HEK293 (cell line): ENCODE measurements at regions not wholly inside any gene's neighbourhood (a gene's known extent, or its start where the extent isn't known, plus 50 kb on each side); places are given as distances from the start of the nearest gene placed in this dataset.

Experiments used
- CTCF ChIA-PET: fragments of 350-600 bp; formaldehyde crosslinking; extraction: SDS; loops from one replicate; lab custom pipeline; 2021; ENCODE audit warnings: antibody characterized with exemption; lab: Yijun Ruan, JAX
- POLR2A ChIA-PET: fragments of 300-600 bp; formaldehyde crosslinking; extraction: SDS; loops from one replicate; lab custom pipeline; 2020; ENCODE audit warnings: antibody characterized with exemption, inconsistent platforms; lab: Yijun Ruan, JAX
- H3K27ac ChIP-seq: fragments of 200-500 bp; sonication (Bioruptor generic); 2 replicates; pipeline ENCODE4 v1.5.1; 2014; ENCODE audit warnings: low read depth, low read length, control low read depth, inconsistent platforms; ENCODE audit errors: extremely low read depth
- H3K36me3 ChIP-seq, 2 experiments: fragments of 200-500 bp in 1 of 2; sonication (Bioruptor generic) in 1 of 2; 1 replicate in 1 of 2; 2 replicates in 1 of 2; pipeline ENCODE4 v1.5.1; 2014 to 2017; ENCODE audit warnings: inconsistent platforms in 2 of 2, low read length in 2 of 2; ENCODE audit not compliant: control insufficient read depth in 2 of 2, insufficient read depth in 1 of 2
- H3K4me1 ChIP-seq: fragments of 200-500 bp; sonication (Bioruptor generic); 2 replicates; pipeline ENCODE4 v1.5.1; 2014; ENCODE audit warnings: mild to moderate bottlenecking, low read length, inconsistent platforms; ENCODE audit not compliant: control insufficient read depth, insufficient read depth
- H3K4me3 ChIP-seq: 2 replicates; pipeline ENCODE4 v1.5.1; 2011; ENCODE audit warnings: low read depth, mild to moderate bottlenecking, control low read depth, low read length, moderate library complexity
- H3K9me3 ChIP-seq: fragments of 200-500 bp; sonication (Bioruptor generic); 2 replicates; pipeline ENCODE4 v1.5.1; 2014; ENCODE audit warnings: low read depth, low read length, inconsistent platforms; ENCODE audit not compliant: control insufficient read depth, insufficient read depth
- HOXA7 ChIP-seq: sonication (generic); formaldehyde crosslinking; IDR thresholded peaks from 2 replicates; pipeline ENCODE4 v1.8.1; 2022; ENCODE audit warnings: missing genetic modification reagents, borderline replicate concordance
- KLF7 ChIP-seq: fragments of 450-650 bp; formaldehyde crosslinking; IDR thresholded peaks from 2 replicates; pipeline ENCODE4 v1.5.1; 2016; ENCODE audit warnings: missing biosample characterization, missing genetic modification characterization, borderline replicate concordance
- KLF9 ChIP-seq: fragments of 450-650 bp; formaldehyde crosslinking; IDR thresholded peaks from 2 replicates; pipeline ENCODE4 v1.5.1; 2016; ENCODE audit warnings: missing biosample characterization, missing genetic modification characterization, low read depth
- MEIS1 ChIP-seq: sonication (generic); formaldehyde crosslinking; IDR thresholded peaks from 2 replicates; pipeline ENCODE4 v1.8.1; 2022; ENCODE audit warnings: missing genetic modification reagents, mild to moderate bottlenecking, borderline replicate concordance
- SCRT1 ChIP-seq: fragments of 450-650 bp; formaldehyde crosslinking; IDR thresholded peaks from 2 replicates; pipeline ENCODE4 v1.5.1; 2016; ENCODE audit warnings: missing biosample characterization, missing genetic modification characterization, borderline replicate concordance
- WT1 ChIP-seq: fragments of 450-650 bp; formaldehyde crosslinking; IDR thresholded peaks from 2 replicates; pipeline ENCODE4 v1.5.1; 2016; ENCODE audit warnings: missing biosample characterization, missing genetic modification characterization
- ZBTB7A ChIP-seq: fragments of 450-650 bp; formaldehyde crosslinking; IDR thresholded peaks from 2 replicates; pipeline ENCODE4 v1.5.1; 2016; ENCODE audit warnings: low read depth, missing biosample characterization, missing genetic modification characterization
- ZFP69B ChIP-seq: fragments of 450-650 bp; formaldehyde crosslinking; IDR thresholded peaks from 2 replicates; pipeline ENCODE4 v1.5.1; 2016; ENCODE audit warnings: missing biosample characterization, missing genetic modification characterization
- ZNF138 ChIP-seq: fragments of 450-650 bp; formaldehyde crosslinking; IDR thresholded peaks from 2 replicates; pipeline ENCODE4 v1.5.1; 2016; ENCODE audit warnings: missing biosample characterization, missing genetic modification characterization, borderline replicate concordance
- ZNF211 ChIP-seq: fragments of 450-650 bp; formaldehyde crosslinking; IDR thresholded peaks from 2 replicates; pipeline ENCODE4 v1.5.1; 2016; ENCODE audit warnings: low read depth, missing biosample characterization, missing genetic modification characterization
- ZNF214 ChIP-seq: fragments of 450-650 bp; formaldehyde crosslinking; IDR thresholded peaks from 2 replicates; pipeline ENCODE4 v1.5.1; 2017; ENCODE audit warnings: missing biosample characterization, mild to moderate bottlenecking, missing genetic modification characterization, borderline replicate concordance
- ZNF324 ChIP-seq: fragments of 450-650 bp; formaldehyde crosslinking; IDR thresholded peaks from 2 replicates; pipeline ENCODE4 v1.5.1; 2016; ENCODE audit warnings: missing biosample characterization, missing genetic modification characterization
- ZNF341 ChIP-seq: fragments of 450-650 bp; formaldehyde crosslinking; IDR thresholded peaks from 2 replicates; pipeline ENCODE4; 2016; ENCODE audit warnings: low read depth, missing biosample characterization, missing genetic modification characterization
- ZNF529 ChIP-seq: fragments of 450-650 bp; formaldehyde crosslinking; IDR thresholded peaks from 2 replicates; pipeline ENCODE4 v1.5.1; 2017; ENCODE audit warnings: missing genetic modification characterization, missing biosample characterization; ENCODE audit not compliant: insufficient replicate concordance
- ZNF558 ChIP-seq: fragments of 450-650 bp; formaldehyde crosslinking; IDR thresholded peaks from 2 replicates; pipeline ENCODE4 v1.5.1; 2016; ENCODE audit warnings: missing biosample characterization, missing genetic modification characterization
- ZNF629 ChIP-seq: fragments of 450-650 bp; formaldehyde crosslinking; IDR thresholded peaks from 2 replicates; pipeline ENCODE4 v1.5.1; 2017; ENCODE audit warnings: missing biosample characterization, missing genetic modification characterization
- ZNF660 ChIP-seq: fragments of 450-650 bp; IDR thresholded peaks from 2 replicates; pipeline ENCODE4 v1.5.1; 2018; ENCODE audit warnings: missing biosample characterization, mild to moderate bottlenecking, missing genetic modification characterization
- ZNF701 ChIP-seq: fragments of 450-650 bp; formaldehyde crosslinking; IDR thresholded peaks from 2 replicates; pipeline ENCODE4 v1.5.1; 2016; ENCODE audit warnings: missing biosample characterization, missing genetic modification characterization
- ZNF768 ChIP-seq: fragments of 450-650 bp; formaldehyde crosslinking; IDR thresholded peaks from 2 replicates; pipeline ENCODE4 v1.5.1; 2018; ENCODE audit warnings: missing biosample characterization, mild to moderate bottlenecking, missing genetic modification characterization
- ZNF777 ChIP-seq: fragments of 450-650 bp; formaldehyde crosslinking; IDR thresholded peaks from 2 replicates; pipeline ENCODE4 v1.5.1; 2017; ENCODE audit warnings: missing biosample characterization, missing genetic modification characterization, borderline replicate concordance
- TF ChIP-seq, protein P1 (sequence below): fragments of 450-650 bp; formaldehyde crosslinking; IDR thresholded peaks from 2 replicates; pipeline ENCODE4; 2016; ENCODE audit warnings: missing biosample characterization, missing genetic modification characterization
- TF ChIP-seq, protein P2 (sequence below): fragments of 450-650 bp; IDR thresholded peaks from 2 replicates; pipeline ENCODE4 v1.5.1; 2018; ENCODE audit warnings: missing biosample characterization, mild to moderate bottlenecking, missing genetic modification characterization
- TF ChIP-seq, protein P3 (sequence below): fragments of 450-650 bp; formaldehyde crosslinking; IDR thresholded peaks from 2 replicates; pipeline ENCODE4 v1.5.1; 2016; ENCODE audit warnings: missing biosample characterization, missing genetic modification characterization
- TF ChIP-seq, protein P4 (sequence below): fragments of 450-650 bp; formaldehyde crosslinking; IDR thresholded peaks from 2 replicates; pipeline ENCODE4 v1.5.1; 2017; ENCODE audit warnings: missing biosample characterization, missing genetic modification characterization

DNA sequence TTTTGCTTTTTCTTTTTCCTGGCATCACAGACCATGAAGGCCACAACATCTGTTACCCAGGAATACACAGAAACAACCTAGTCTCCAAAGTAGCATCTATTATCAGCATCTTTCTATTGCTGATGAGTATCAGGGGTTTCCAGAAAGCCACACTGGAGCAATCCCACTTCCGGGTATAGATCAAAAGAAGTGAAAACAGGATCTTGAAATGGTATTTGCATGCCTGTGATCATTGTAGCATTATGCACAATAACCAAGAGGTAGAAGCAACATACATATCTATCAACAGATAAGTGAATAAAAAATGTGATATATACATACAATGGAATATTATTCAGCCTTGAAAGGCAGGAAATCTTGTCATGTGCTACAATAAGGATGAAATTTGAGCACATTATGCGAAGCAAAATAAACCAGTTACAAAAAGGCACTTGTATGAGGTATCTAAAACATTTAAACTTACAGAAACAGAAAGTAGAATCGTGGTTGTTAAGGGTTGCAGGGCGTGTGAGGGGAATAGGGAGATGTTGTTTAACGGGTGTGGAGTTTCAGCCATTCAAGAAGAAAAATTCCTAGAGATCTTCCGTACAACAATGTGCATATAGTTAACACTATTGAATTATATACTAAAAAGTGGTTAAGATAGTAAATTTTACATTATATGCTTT is 115.1 kb downstream of the KCNE4 start:
- H3K4me3 ChIP-seq = no peak overlapping the region
- H3K36me3 ChIP-seq = no peaks in the 10 kb centered on the region
- TF ChIP-seq WT1 (no peak), MEIS1 (CRISPR knock-in tag) (no peak), ZNF529 (no peak), ZNF341 (tag by site-specific recombination) (no peak), KLF7 (tag by site-specific recombination) (no peak), ZNF138 (tag by site-specific recombination) (no peak), ZNF324 (tag by site-specific recombination) (no peak), ZNF768 (no peak), ZFP69B (tag by site-specific recombination) (no peak), ZNF211 (tag by site-specific recombination) (no peak)
- TF ChIP-seq, protein P1, sequence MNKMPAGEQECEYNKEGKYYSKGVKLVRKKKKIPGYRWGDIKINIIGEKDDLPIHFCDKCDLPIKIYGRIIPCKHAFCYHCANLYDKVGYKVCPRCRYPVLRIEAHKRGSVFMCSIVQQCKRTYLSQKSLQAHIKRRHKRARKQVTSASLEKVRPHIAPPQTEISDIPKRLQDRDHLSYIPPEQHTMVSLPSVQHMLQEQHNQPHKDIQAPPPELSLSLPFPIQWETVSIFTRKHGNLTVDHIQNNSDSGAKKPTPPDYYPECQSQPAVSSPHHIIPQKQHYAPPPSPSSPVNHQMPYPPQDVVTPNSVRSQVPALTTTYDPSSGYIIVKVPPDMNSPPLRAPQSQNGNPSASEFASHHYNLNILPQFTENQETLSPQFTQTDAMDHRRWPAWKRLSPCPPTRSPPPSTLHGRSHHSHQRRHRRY = no peak
- H3K27ac ChIP-seq = no peak overlapping the region
- POLR2A ChIA-PET = no interaction called here
- H3K4me1 ChIP-seq = no peaks in the 10 kb centered on the region
- CTCF ChIA-PET = no interaction called here
- no peaks in the 10 kb centered on the region for H3K9me3 ChIP-seq

DNA sequence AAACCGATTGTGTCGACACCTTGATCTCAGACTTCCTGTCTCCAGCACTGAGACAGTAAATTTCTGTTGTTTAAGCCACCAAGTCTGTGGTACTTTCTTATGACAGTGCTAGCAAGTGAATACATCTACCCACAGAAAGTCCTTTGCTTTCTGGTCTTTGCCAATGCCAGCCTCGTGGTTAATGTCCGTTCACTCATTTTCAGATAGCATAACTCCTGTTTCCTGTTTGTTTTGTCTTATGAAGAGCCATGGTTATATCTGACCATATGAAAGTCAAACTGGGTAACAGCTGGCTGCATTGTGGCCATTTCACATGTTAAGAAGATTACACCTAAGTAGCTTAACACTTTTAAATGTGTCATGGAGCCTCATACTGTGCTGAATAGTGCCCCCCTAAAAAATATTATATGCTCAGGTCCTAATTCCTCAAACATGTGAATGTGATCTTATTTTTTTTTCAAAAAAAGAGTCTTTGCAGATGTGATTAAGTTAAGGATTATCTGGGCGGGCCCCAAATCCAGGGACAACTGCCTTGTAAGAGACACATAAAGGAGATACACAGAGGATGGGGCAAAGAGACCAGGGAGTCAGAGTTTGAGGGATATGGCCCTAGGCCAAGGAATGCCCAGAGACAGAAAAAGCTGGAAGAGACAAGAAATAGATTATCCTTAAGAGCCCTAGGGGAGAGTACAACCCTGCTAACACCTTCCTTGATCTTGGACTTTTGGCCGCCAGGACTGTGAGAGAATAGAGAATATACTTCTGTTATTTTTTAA is 118.0 kb downstream of the KCNE4 start:
- Histone ChIP-seq H3K4me3 (no peak overlapping the region), H3K4me1 (no peaks in the 10 kb centered on the region), H3K27ac (no peak overlapping the region), H3K36me3 (no peaks in the 10 kb centered on the region), H3K9me3 (no peaks in the 10 kb centered on the region)
- ChIA-PET POLR2A (no interaction called here), CTCF (no interaction called here)
- TF ChIP-seq ZNF701 (tag by site-specific recombination) (no peak), ZBTB7A (no peak), ZNF660 (tag by site-specific recombination) (no peak), ZNF211 (tag by site-specific recombination) (no peak), MEIS1 (CRISPR knock-in tag) (no peak), ZNF629 (tag by site-specific recombination) (no peak), SCRT1 (tag by site-specific recombination) (no peak), ZNF558 (tag by site-specific recombination) (no peak), HOXA7 (CRISPR knock-in tag) (no peak), ZNF214 (no peak), ZNF777 (tag by site-specific recombination) (no peak), KLF9 (tag by site-specific recombination) (no peak)
- TF ChIP-seq, protein P2, sequence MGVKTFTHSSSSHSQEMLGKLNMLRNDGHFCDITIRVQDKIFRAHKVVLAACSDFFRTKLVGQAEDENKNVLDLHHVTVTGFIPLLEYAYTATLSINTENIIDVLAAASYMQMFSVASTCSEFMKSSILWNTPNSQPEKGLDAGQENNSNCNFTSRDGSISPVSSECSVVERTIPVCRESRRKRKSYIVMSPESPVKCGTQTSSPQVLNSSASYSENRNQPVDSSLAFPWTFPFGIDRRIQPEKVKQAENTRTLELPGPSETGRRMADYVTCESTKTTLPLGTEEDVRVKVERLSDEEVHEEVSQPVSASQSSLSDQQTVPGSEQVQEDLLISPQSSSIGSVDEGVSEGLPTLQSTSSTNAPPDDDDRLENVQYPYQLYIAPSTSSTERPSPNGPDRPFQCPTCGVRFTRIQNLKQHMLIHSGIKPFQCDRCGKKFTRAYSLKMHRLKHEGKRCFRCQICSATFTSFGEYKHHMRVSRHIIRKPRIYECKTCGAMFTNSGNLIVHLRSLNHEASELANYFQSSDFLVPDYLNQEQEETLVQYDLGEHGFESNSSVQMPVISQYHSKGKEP (tag by site-specific recombination) = no peak
- TF ChIP-seq, protein P3, sequence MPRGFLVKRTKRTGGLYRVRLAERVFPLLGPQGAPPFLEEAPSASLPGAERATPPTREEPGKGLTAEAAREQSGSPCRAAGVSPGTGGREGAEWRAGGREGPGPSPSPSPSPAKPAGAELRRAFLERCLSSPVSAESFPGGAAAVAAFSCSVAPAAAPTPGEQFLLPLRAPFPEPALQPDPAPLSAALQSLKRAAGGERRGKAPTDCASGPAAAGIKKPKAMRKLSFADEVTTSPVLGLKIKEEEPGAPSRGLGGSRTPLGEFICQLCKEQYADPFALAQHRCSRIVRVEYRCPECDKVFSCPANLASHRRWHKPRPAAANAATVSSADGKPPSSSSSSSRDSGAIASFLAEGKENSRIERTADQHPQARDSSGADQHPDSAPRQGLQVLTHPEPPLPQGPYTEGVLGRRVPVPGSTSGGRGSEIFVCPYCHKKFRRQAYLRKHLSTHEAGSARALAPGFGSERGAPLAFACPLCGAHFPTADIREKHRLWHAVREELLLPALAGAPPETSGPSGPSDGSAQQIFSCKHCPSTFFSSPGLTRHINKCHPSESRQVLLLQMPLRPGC = no peak
- TF ChIP-seq, protein P4, sequence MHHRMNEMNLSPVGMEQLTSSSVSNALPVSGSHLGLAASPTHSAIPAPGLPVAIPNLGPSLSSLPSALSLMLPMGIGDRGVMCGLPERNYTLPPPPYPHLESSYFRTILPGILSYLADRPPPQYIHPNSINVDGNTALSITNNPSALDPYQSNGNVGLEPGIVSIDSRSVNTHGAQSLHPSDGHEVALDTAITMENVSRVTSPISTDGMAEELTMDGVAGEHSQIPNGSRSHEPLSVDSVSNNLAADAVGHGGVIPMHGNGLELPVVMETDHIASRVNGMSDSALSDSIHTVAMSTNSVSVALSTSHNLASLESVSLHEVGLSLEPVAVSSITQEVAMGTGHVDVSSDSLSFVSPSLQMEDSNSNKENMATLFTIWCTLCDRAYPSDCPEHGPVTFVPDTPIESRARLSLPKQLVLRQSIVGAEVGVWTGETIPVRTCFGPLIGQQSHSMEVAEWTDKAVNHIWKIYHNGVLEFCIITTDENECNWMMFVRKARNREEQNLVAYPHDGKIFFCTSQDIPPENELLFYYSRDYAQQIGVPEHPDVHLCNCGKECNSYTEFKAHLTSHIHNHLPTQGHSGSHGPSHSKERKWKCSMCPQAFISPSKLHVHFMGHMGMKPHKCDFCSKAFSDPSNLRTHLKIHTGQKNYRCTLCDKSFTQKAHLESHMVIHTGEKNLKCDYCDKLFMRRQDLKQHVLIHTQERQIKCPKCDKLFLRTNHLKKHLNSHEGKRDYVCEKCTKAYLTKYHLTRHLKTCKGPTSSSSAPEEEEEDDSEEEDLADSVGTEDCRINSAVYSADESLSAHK (tag by site-specific recombination) = no peak
